HepG2 (cell line): ENCODE measurements at regions not wholly inside any gene's neighbourhood (a gene's known extent, or its start where the extent isn't known, plus 50 kb on each side); places are given as distances from the start of the nearest gene placed in this dataset.

Source experiments
- ATAC-seq: fragments of 200-7000 bp; cut with Tn5 transposase; 3 replicates; pipeline ENCODE4 v1.9.1; 2020; ENCODE audit warnings: mild to moderate bottlenecking, moderate library complexity
- BruUV-seq: library from RNA; stranded (reverse); fragments of 400-500 nt; replicated peaks from 2 replicates; lab custom pipeline; 2021; lab: Mats Ljungman, UMichigan
- CTCF ChIA-PET: fragments of 300-600 bp; formaldehyde crosslinking; extraction: SDS; loops from one replicate; lab custom pipeline; 2021; ENCODE audit warnings: low total read pairs, inconsistent platforms, low intra/inter-chr PET ratio; lab: Yijun Ruan, JAX
- POLR2A ChIA-PET: fragments of 350-600 bp; sonication (Branson Sonifier 250); formaldehyde crosslinking; loops from one replicate; lab custom pipeline; 2020; ENCODE audit warnings: antibody characterized with exemption, inconsistent platforms; lab: Yijun Ruan, JAX
- DNase-seq: peaks from one replicate; pipeline ENCODE4 v3.0.0-alpha.2; 2015; ENCODE audit warnings: low spot score
- FAIRE-seq: peaks from 3 replicates; lab custom pipeline; 2011; peaks lifted over from hg19 to GRCh38; lab: Jason Lieb, UNC
- H2AFZ ChIP-seq: one replicate; pipeline ENCODE4 v1.6.1; 2011; ENCODE audit warnings: low read length, inconsistent platforms
- H3K27ac ChIP-seq: fragments of 300-600 bp; 3 replicates; pipeline ENCODE4 v1.8.0; 2011; ENCODE audit warnings: mixed run types, mild to moderate bottlenecking, mixed read lengths, low read length, inconsistent platforms; ENCODE audit not compliant: insufficient read depth; ENCODE audit errors: extremely low read length
- H3K27me3 ChIP-seq, 2 experiments: fragments of 200-600 bp in 1 of 2; 2 replicates in 1 of 2; 3 replicates in 1 of 2; pipeline versions ENCODE4 v1.6.0 to v1.8.0; 2011; ENCODE audit warnings: low read length in 2 of 2, mild to moderate bottlenecking in 2 of 2, moderate library complexity in 2 of 2, inconsistent platforms in 1 of 2; ENCODE audit not compliant: insufficient read depth in 2 of 2, control insufficient read depth in 1 of 2
- H3K36me3 ChIP-seq, 2 experiments: fragments of 200-600 bp in 1 of 2; replicated peaks in 1 of 2; 2 replicates in 1 of 2; 3 replicates in 1 of 2; pipeline versions ENCODE4 v1.5.1 to v1.8.0; 2011; ENCODE audit warnings: low read length in 2 of 2, inconsistent platforms in 1 of 2; ENCODE audit not compliant: insufficient read depth in 2 of 2, control insufficient read depth in 1 of 2
- H3K4me1 ChIP-seq: 2 replicates; pipeline ENCODE4 v1.5.1; 2012; ENCODE audit warnings: low read length, inconsistent platforms; ENCODE audit not compliant: insufficient read depth
- H3K4me2 ChIP-seq: 2 replicates; pipeline ENCODE4 v1.6.0; 2011; ENCODE audit warnings: low read depth, low read length, inconsistent platforms
- H3K4me3 ChIP-seq, 3 experiments: fragments of 200-600 bp in 1 of 3; sonication (generic), shearing (Covaris generic) in 1 of 3; replicated peaks in 1 of 3; 2 replicates each; pipeline ENCODE4 v1.5.1; 2011 to 2016; ENCODE audit warnings: low read length in 3 of 3, inconsistent platforms in 2 of 3, low read depth in 2 of 3, mild to moderate bottlenecking in 2 of 3, control low read depth in 1 of 3, mixed read lengths in 1 of 3; ENCODE audit not compliant: insufficient read depth in 1 of 3
- H3K79me2 ChIP-seq: one replicate; pipeline ENCODE4 v1.6.1; 2011; ENCODE audit warnings: low read length, inconsistent platforms; ENCODE audit not compliant: insufficient read depth
- H3K9ac ChIP-seq: 2 replicates; pipeline ENCODE4 v1.6.0; 2011; ENCODE audit warnings: mild to moderate bottlenecking, low read depth, low read length, inconsistent platforms; ENCODE audit not compliant: insufficient read depth
- H3K9me3 ChIP-seq: 2 replicates; pipeline ENCODE4 v1.5.1; 2012; ENCODE audit warnings: mild to moderate bottlenecking, low read length
- H4K20me1 ChIP-seq: 2 replicates; pipeline ENCODE4 v1.6.0; 2011; ENCODE audit warnings: inconsistent platforms, mild to moderate bottlenecking, low read length, moderate library complexity; ENCODE audit not compliant: insufficient read depth
- AKAP8 ChIP-seq: sonication (generic); formaldehyde crosslinking; IDR thresholded peaks from 2 replicates; pipeline ENCODE4 v1.5.1; 2020; ENCODE audit warnings: mild to moderate bottlenecking, missing genetic modification reagents
- GTF3A ChIP-seq: sonication (generic); formaldehyde crosslinking; conservative IDR thresholded peaks from 2 replicates; pipeline ENCODE4 v1.4.0; 2020; ENCODE audit warnings: mild to moderate bottlenecking, missing genetic modification reagents
- MEIS1 ChIP-seq: sonication (generic); formaldehyde crosslinking; IDR thresholded peaks from 2 replicates; pipeline ENCODE4 v1.9.0; 2021; ENCODE audit warnings: mild to moderate bottlenecking, missing genetic modification reagents, moderate library complexity, borderline replicate concordance
- PHF20 ChIP-seq: sonication (generic); formaldehyde crosslinking; IDR thresholded peaks from 2 replicates; pipeline ENCODE4 v1.5.0; 2020; ENCODE audit warnings: mild to moderate bottlenecking, missing genetic modification reagents
- RBM39 ChIP-seq: fragments of 200-400 bp; formaldehyde crosslinking; IDR thresholded peaks from one replicate; pipeline ENCODE4 v1.6.1; 2018; ENCODE audit warnings: antibody characterized with exemption, mild to moderate bottlenecking, low read depth, low read length; ENCODE audit not compliant: poor library complexity, severe bottlenecking
- TARDBP ChIP-seq: sonication (generic); formaldehyde crosslinking; IDR thresholded peaks from 2 replicates; pipeline ENCODE4 v1.8.0; 2022; ENCODE audit warnings: mild to moderate bottlenecking, missing genetic modification reagents
- TRIM24 ChIP-seq: sonication (generic); formaldehyde crosslinking; IDR thresholded peaks from 2 replicates; pipeline ENCODE4 v1.8.0; 2022; ENCODE audit warnings: mild to moderate bottlenecking, missing genetic modification reagents
- TSC22D2 ChIP-seq: sonication (generic); formaldehyde crosslinking; IDR thresholded peaks from 2 replicates; pipeline ENCODE4 v1.5.1; 2020; ENCODE audit warnings: missing genetic modification reagents, mild to moderate bottlenecking, borderline replicate concordance
- ZNF34 ChIP-seq: sonication (generic); formaldehyde crosslinking; IDR thresholded peaks from 2 replicates; pipeline ENCODE4 v1.4.0; 2020; ENCODE audit warnings: mild to moderate bottlenecking, missing genetic modification reagents, borderline replicate concordance
- ZNF7 ChIP-seq: IDR thresholded peaks from 2 replicates; pipeline ENCODE4 v1.6.1; 2016; ENCODE audit warnings: missing biosample characterization, missing genetic modification reagents
- WGBS: methylation state at CpG from one replicate; pipeline ENCODE4 v1.1.6; 2017; ENCODE audit warnings: low lambda C conversion rate; 5-methylcytosine and 5-hydroxymethylcytosine counted together
- in situ Hi-C: cut with HindIII; loops from 2 replicates; pipeline ENCODE4 v1.10.0; 2017; ENCODE audit warnings: low pct_unique_long_range_greater_than_20kb; ENCODE audit not compliant: extremely low pct_ligation_motif_present
- intact Hi-C: fragments of 100-400 bp; cut with micrococcal nuclease; formaldehyde crosslinking; loops from one replicate; pipeline ENCODE4 v1.10.0; 2022; ENCODE audit not compliant: unreplicated experiment
- TF ChIP-seq, protein P1 (sequence below): fragments of 450-650 bp; IDR thresholded peaks from 2 replicates; pipeline ENCODE4 v1.6.1; 2017

DNA sequence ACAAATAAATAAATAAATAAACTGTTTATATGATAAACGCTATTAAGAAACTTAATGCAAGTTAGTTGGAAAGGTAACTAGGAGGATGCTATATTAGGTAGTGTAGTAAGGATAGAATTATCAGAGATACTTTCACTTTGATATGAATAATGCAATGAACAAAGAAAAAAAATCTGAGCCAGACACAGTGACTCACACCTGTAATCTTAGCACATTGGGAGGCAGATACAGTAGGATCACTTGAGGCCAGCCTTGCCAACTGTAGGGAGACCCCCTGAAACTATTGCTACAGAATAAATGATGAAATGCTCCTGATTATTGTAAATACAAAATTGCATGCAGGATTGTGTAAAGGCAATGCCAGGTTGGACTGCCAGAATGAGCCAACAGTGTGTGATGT lies 109.2 kb downstream of the ANXA2R start:
- in situ Hi-C loops, result no loop called here
- TF ChIP-seq GTF3A (CRISPR knock-in tag), result no peak
- no peak for TF ChIP-seq TSC22D2 (CRISPR knock-in tag)
- TF ChIP-seq TARDBP (CRISPR knock-in tag), result no peak
- TF ChIP-seq RBM39, result no peak
- no peak for TF ChIP-seq TRIM24 (CRISPR knock-in tag)
- TF ChIP-seq AKAP8 (CRISPR knock-in tag), result no peak
- no peak for TF ChIP-seq PHF20
- no peak for TF ChIP-seq ZNF7 (CRISPR knock-in tag)
- TF ChIP-seq ZNF34, result no peak
- TF ChIP-seq, protein P1, sequence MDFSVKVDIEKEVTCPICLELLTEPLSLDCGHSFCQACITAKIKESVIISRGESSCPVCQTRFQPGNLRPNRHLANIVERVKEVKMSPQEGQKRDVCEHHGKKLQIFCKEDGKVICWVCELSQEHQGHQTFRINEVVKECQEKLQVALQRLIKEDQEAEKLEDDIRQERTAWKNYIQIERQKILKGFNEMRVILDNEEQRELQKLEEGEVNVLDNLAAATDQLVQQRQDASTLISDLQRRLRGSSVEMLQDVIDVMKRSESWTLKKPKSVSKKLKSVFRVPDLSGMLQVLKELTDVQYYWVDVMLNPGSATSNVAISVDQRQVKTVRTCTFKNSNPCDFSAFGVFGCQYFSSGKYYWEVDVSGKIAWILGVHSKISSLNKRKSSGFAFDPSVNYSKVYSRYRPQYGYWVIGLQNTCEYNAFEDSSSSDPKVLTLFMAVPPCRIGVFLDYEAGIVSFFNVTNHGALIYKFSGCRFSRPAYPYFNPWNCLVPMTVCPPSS, result no peak
- TF ChIP-seq MEIS1, result no peak
- TF ChIP-seq, all 625 proteins: peak for 0
- intact Hi-C loops, result no loop called here
- ChIA-PET POLR2A (no interaction called here), CTCF (no interaction called here)
- no peak overlapping the region for H3K27ac ChIP-seq
- no peaks in the 10 kb centered on the region; a peak in 1 of 5 replicates for H3K27me3 ChIP-seq
- H3K9me3 ChIP-seq, result 0 out of 2 replicates have a peak, but pooled peaks cover 6% of the 10 kb centered on the region
- no peaks in the 10 kb centered on the region for H3K79me2 ChIP-seq
- H2AFZ ChIP-seq, result no peak overlapping the region
- no peak overlapping the region for H3K4me2 ChIP-seq
- ATAC-seq (no peak), DNase-seq (no peak), FAIRE-seq (no peak)
- WGBS, result 49% methylated on average over 1 of the region's 1 CpG
- no peaks in the 10 kb centered on the region for H3K4me1 ChIP-seq
- H3K36me3 ChIP-seq, result no peaks in the 10 kb centered on the region
- H4K20me1 ChIP-seq, result no peaks in the 10 kb centered on the region
- no peak overlapping the region for H3K9ac ChIP-seq
- no TSS peak for BruUV-seq
- H3K4me3 ChIP-seq, result no peak overlapping the region
